Calu3 (cell line): ENCODE measurements at regions not wholly inside any gene's neighbourhood (a gene's known extent, or its start where the extent isn't known, plus 50 kb on each side); places are given as distances from the start of the nearest gene placed in this dataset.

Source experiments
- BruUV-seq: library from RNA; stranded (reverse); fragments of 400-500 nt; replicated peaks from 2 replicates; lab custom pipeline; 2021; lab: Mats Ljungman, UMichigan
- CTCF ChIA-PET: fragments of 300-600 bp; sonication (Branson Sonifier 250); formaldehyde crosslinking; loops from one replicate; lab custom pipeline; 2022; ENCODE audit warnings: antibody characterized with exemption; lab: Charles Lee
- DNase-seq: peaks from one replicate; pipeline ENCODE4 v3.0.0; 2022
- H3K27ac Mint-ChIP-seq: one replicate; pipeline ENCODE4 v1.8.0; 2022; ENCODE audit warnings: mixed read lengths; ENCODE audit not compliant: unreplicated experiment
- H3K27me3 Mint-ChIP-seq: one replicate; pipeline ENCODE4 v1.8.0; 2022; ENCODE audit warnings: mixed read lengths; ENCODE audit not compliant: unreplicated experiment
- H3K36me3 Mint-ChIP-seq: one replicate; pipeline ENCODE4 v1.8.0; 2022; ENCODE audit warnings: mild to moderate bottlenecking, moderate library complexity, mixed read lengths; ENCODE audit not compliant: insufficient read depth, unreplicated experiment
- H3K4me1 Mint-ChIP-seq: one replicate; pipeline ENCODE4 v1.8.0; 2022; ENCODE audit warnings: mild to moderate bottlenecking, low read depth, mixed read lengths; ENCODE audit not compliant: unreplicated experiment
- H3K4me3 Mint-ChIP-seq: one replicate; pipeline ENCODE4 v1.8.0; 2022; ENCODE audit warnings: mild to moderate bottlenecking, low read depth, moderate library complexity, mixed read lengths; ENCODE audit not compliant: unreplicated experiment
- H3K9me3 Mint-ChIP-seq: one replicate; pipeline ENCODE4 v1.8.0; 2022; ENCODE audit warnings: low read depth, mixed read lengths; ENCODE audit not compliant: unreplicated experiment
- CTCF ChIP-seq: fragments of 200-600 bp; IDR thresholded peaks from one replicate; pipeline ENCODE4 v1.8.0; 2022; ENCODE audit warnings: antibody characterized with exemption; ENCODE audit not compliant: unreplicated experiment
- intact Hi-C: fragments of 100-400 bp; cut with micrococcal nuclease; formaldehyde crosslinking; loops from one replicate; pipeline ENCODE4 v1.10.0; 2022; ENCODE audit not compliant: unreplicated experiment

- H3K27ac Mint-ChIP-seq: no peak overlapping the region
- intact Hi-C loops: no loop called here
- no peaks in the 10 kb centered on the region for H3K4me1 Mint-ChIP-seq
- CTCF ChIA-PET: no interaction called here
- H3K36me3 Mint-ChIP-seq: no peaks in the 10 kb centered on the region
- no TSS peak for BruUV-seq
- peaks cover 59% of the 10 kb centered on the region for H3K27me3 Mint-ChIP-seq
- H3K4me3 Mint-ChIP-seq: no peak overlapping the region
- peaks cover 3% of the 10 kb centered on the region for H3K9me3 Mint-ChIP-seq
- DNase-seq: no peak
- TF ChIP-seq CTCF: no peak
Measured at GRCh38 chr2:18066066-18066465, 187.6 kb downstream of the KCNS3 start.

GRCh38 chr2:18065249-18065648 is 186.8 kb downstream of the KCNS3 start:
- CTCF ChIA-PET: no interaction called here
- no TSS peak for BruUV-seq

GRCh38 chr2:18063826-18064470 is 185.5 kb downstream of the KCNS3 start:
- Mint-ChIP-seq H3K4me1 (no peaks in the 10 kb centered on the region), H3K27me3 (peaks cover 67% of the 10 kb centered on the region), H3K4me3 (no peak overlapping the region), H3K27ac (no peak overlapping the region), H3K9me3 (peaks cover 7% of the 10 kb centered on the region), H3K36me3 (no peaks in the 10 kb centered on the region)
- intact Hi-C loops: no loop called here
- TF ChIP-seq CTCF: no peak
- no peak for DNase-seq
- BruUV-seq: no TSS peak
- CTCF ChIA-PET: no interaction called here

More at GRCh38 chr2:18065249-18065648, 186.8 kb downstream of the KCNS3 start:
- Mint-ChIP-seq H3K27ac (no peak overlapping the region), H3K36me3 (no peaks in the 10 kb centered on the region), H3K4me1 (no peaks in the 10 kb centered on the region), H3K4me3 (no peak overlapping the region), H3K9me3 (peaks cover 7% of the 10 kb centered on the region), H3K27me3 (peaks cover 64% of the 10 kb centered on the region)
- intact Hi-C loops: no loop called here
- TF ChIP-seq CTCF: no peak
- no peak for DNase-seq

GRCh38 chr2:18062892-18063291 is 184.4 kb downstream of the KCNS3 start:
- no peak for TF ChIP-seq CTCF
- BruUV-seq: no TSS peak
- CTCF ChIA-PET: no interaction called here
- DNase-seq: no peak
- Mint-ChIP-seq H3K27me3 (peaks cover 56% of the 10 kb centered on the region), H3K36me3 (no peaks in the 10 kb centered on the region), H3K9me3 (peaks cover 7% of the 10 kb centered on the region), H3K4me1 (no peaks in the 10 kb centered on the region), H3K27ac (no peak overlapping the region), H3K4me3 (no peak overlapping the region)
- intact Hi-C loops: no loop called here
